ENCODE measurements at regions not wholly inside any gene's neighbourhood (a gene's known extent, or its start where the extent isn't known, plus 50 kb on each side); places are given as distances from the start of the nearest gene placed in this dataset.

GRCh38 chr3:174336784-174337183, 522.4 kb upstream of the NAALADL2 start:
- no peaks in the 10 kb centered on the region for H3K36me3 Mint-ChIP-seq
- H3K4me1 Mint-ChIP-seq: no peaks in the 10 kb centered on the region
- no peak overlapping the region for H3K27ac Mint-ChIP-seq
- H3K9me3 Mint-ChIP-seq: no peaks in the 10 kb centered on the region
- DNase-seq: no peak
- no peaks in the 10 kb centered on the region for H3K27me3 Mint-ChIP-seq
- H3K4me3 Mint-ChIP-seq: no peak overlapping the region
- CTCF ChIA-PET: no interaction called here

GRCh38 chr3:174337227-174337626, 521.9 kb upstream of the NAALADL2 start:
- H3K4me1 Mint-ChIP-seq: no peaks in the 10 kb centered on the region
- no peaks in the 10 kb centered on the region for H3K9me3 Mint-ChIP-seq
- CTCF ChIA-PET: no interaction called here
- H3K27ac Mint-ChIP-seq: no peak overlapping the region
- no peak for DNase-seq
- no peaks in the 10 kb centered on the region for H3K36me3 Mint-ChIP-seq
- H3K27me3 Mint-ChIP-seq: no peaks in the 10 kb centered on the region
- H3K4me3 Mint-ChIP-seq: no peak overlapping the region

- no peak for DNase-seq
- Mint-ChIP-seq H3K9me3 (no peaks in the 10 kb centered on the region), H3K27me3 (no peaks in the 10 kb centered on the region), H3K36me3 (no peaks in the 10 kb centered on the region), H3K27ac (no peak overlapping the region), H3K4me3 (no peak overlapping the region), H3K4me1 (no peaks in the 10 kb centered on the region)
- CTCF ChIA-PET: no interaction called here
Measured at GRCh38 chr3:174340624-174341587, 518.2 kb upstream of the NAALADL2 start.

GRCh38 chr3:174342171-174342570, 517.0 kb upstream of the NAALADL2 start:
- no peaks in the 10 kb centered on the region for H3K36me3 Mint-ChIP-seq
- CTCF ChIA-PET: no interaction called here
- H3K4me3 Mint-ChIP-seq: no peak overlapping the region
- H3K4me1 Mint-ChIP-seq: no peaks in the 10 kb centered on the region
- no peaks in the 10 kb centered on the region for H3K9me3 Mint-ChIP-seq
- no peak for DNase-seq
- H3K27ac Mint-ChIP-seq: no peak overlapping the region
- H3K27me3 Mint-ChIP-seq: no peaks in the 10 kb centered on the region

- H3K27ac Mint-ChIP-seq: no peak overlapping the region
- H3K4me3 Mint-ChIP-seq: no peak overlapping the region
- CTCF ChIA-PET: no interaction called here
- no peak for DNase-seq
- H3K36me3 Mint-ChIP-seq: no peaks in the 10 kb centered on the region
- H3K4me1 Mint-ChIP-seq: no peaks in the 10 kb centered on the region
- no peaks in the 10 kb centered on the region for H3K27me3 Mint-ChIP-seq
- H3K9me3 Mint-ChIP-seq: no peaks in the 10 kb centered on the region
Measured at GRCh38 chr3:174342941-174343501, 516.1 kb upstream of the NAALADL2 start.

GRCh38 chr3:174346141-174346540, 513.0 kb upstream of the NAALADL2 start:
- Mint-ChIP-seq H3K36me3 (no peaks in the 10 kb centered on the region), H3K27me3 (no peaks in the 10 kb centered on the region), H3K4me1 (no peaks in the 10 kb centered on the region), H3K9me3 (peaks cover 3% of the 10 kb centered on the region), H3K4me3 (no peak overlapping the region), H3K27ac (no peak overlapping the region)
- CTCF ChIA-PET: interaction anchor here (0.7 kb wide), 1 partner anchor 15 kb away, joined by 3 read pairs; no protein-coding TSS in a partner anchor
- DNase-seq: no peak

GRCh38 chr3:174346571-174346970, 512.6 kb upstream of the NAALADL2 start:
- no peak overlapping the region for H3K4me3 Mint-ChIP-seq
- H3K27me3 Mint-ChIP-seq: no peaks in the 10 kb centered on the region
- DNase-seq: no peak
- H3K4me1 Mint-ChIP-seq: no peaks in the 10 kb centered on the region
- H3K27ac Mint-ChIP-seq: no peak overlapping the region
- CTCF ChIA-PET: interaction anchor here (0.7 kb wide), 1 partner anchor 15 kb away, joined by 3 read pairs; no protein-coding TSS in a partner anchor
- H3K36me3 Mint-ChIP-seq: no peaks in the 10 kb centered on the region
- H3K9me3 Mint-ChIP-seq: peaks cover 3% of the 10 kb centered on the region

GRCh38 chr3:174347474-174348138, 511.5 kb upstream of the NAALADL2 start:
- Mint-ChIP-seq H3K9me3 (peaks cover 3% of the 10 kb centered on the region), H3K27me3 (no peaks in the 10 kb centered on the region), H3K27ac (no peak overlapping the region), H3K4me1 (no peaks in the 10 kb centered on the region), H3K36me3 (no peaks in the 10 kb centered on the region), H3K4me3 (no peak overlapping the region)
- DNase-seq: no peak
- CTCF ChIA-PET: no interaction called here

GRCh38 chr3:174352227-174352626, 506.9 kb upstream of the NAALADL2 start:
- H3K27ac Mint-ChIP-seq: no peak overlapping the region
- H3K4me3 Mint-ChIP-seq: no peak overlapping the region
- no peaks in the 10 kb centered on the region for H3K27me3 Mint-ChIP-seq
- no peak for DNase-seq
- peaks cover 3% of the 10 kb centered on the region for H3K9me3 Mint-ChIP-seq
- H3K4me1 Mint-ChIP-seq: no peaks in the 10 kb centered on the region
- CTCF ChIA-PET: no interaction called here
- no peaks in the 10 kb centered on the region for H3K36me3 Mint-ChIP-seq

- no peaks in the 10 kb centered on the region for H3K4me1 Mint-ChIP-seq
- no peaks in the 10 kb centered on the region for H3K9me3 Mint-ChIP-seq
- no peaks in the 10 kb centered on the region for H3K36me3 Mint-ChIP-seq
- H3K27ac Mint-ChIP-seq: no peak overlapping the region
- CTCF ChIA-PET: no interaction called here
- H3K4me3 Mint-ChIP-seq: no peak overlapping the region
- H3K27me3 Mint-ChIP-seq: no peaks in the 10 kb centered on the region
- no peak for DNase-seq
Measured at GRCh38 chr3:174355505-174355904, 503.6 kb upstream of the NAALADL2 start.

GRCh38 chr3:174356596-174356995, 502.5 kb upstream of the NAALADL2 start:
- CTCF ChIA-PET: no interaction called here
- Mint-ChIP-seq H3K27me3 (no peaks in the 10 kb centered on the region), H3K9me3 (no peaks in the 10 kb centered on the region), H3K4me1 (no peaks in the 10 kb centered on the region), H3K27ac (no peak overlapping the region), H3K36me3 (no peaks in the 10 kb centered on the region), H3K4me3 (no peak overlapping the region)
- no peak for DNase-seq

- H3K4me1 Mint-ChIP-seq: no peaks in the 10 kb centered on the region
- no peaks in the 10 kb centered on the region for H3K27me3 Mint-ChIP-seq
- no peak overlapping the region for H3K27ac Mint-ChIP-seq
- CTCF ChIA-PET: no interaction called here
- no peak for DNase-seq
- no peaks in the 10 kb centered on the region for H3K9me3 Mint-ChIP-seq
- H3K4me3 Mint-ChIP-seq: no peak overlapping the region
- H3K36me3 Mint-ChIP-seq: no peaks in the 10 kb centered on the region
Measured at GRCh38 chr3:174358252-174358651, 500.9 kb upstream of the NAALADL2 start.

GRCh38 chr3:174362556-174362955, 496.6 kb upstream of the NAALADL2 start:
- Mint-ChIP-seq H3K27me3 (no peaks in the 10 kb centered on the region), H3K36me3 (no peaks in the 10 kb centered on the region), H3K27ac (no peak overlapping the region), H3K9me3 (no peaks in the 10 kb centered on the region), H3K4me1 (no peaks in the 10 kb centered on the region), H3K4me3 (no peak overlapping the region)
- CTCF ChIA-PET: no interaction called here
- no peak for DNase-seq

- Mint-ChIP-seq H3K36me3 (no peaks in the 10 kb centered on the region), H3K27me3 (no peaks in the 10 kb centered on the region), H3K4me3 (no peak overlapping the region), H3K4me1 (no peaks in the 10 kb centered on the region), H3K9me3 (no peaks in the 10 kb centered on the region), H3K27ac (no peak overlapping the region)
- no peak for DNase-seq
- CTCF ChIA-PET: no interaction called here
Measured at GRCh38 chr3:174363256-174363655, 495.9 kb upstream of the NAALADL2 start.

- CTCF ChIA-PET: no interaction called here
- no peaks in the 10 kb centered on the region for H3K9me3 Mint-ChIP-seq
- H3K36me3 Mint-ChIP-seq: no peaks in the 10 kb centered on the region
- H3K4me1 Mint-ChIP-seq: no peaks in the 10 kb centered on the region
- H3K27ac Mint-ChIP-seq: no peak overlapping the region
- no peaks in the 10 kb centered on the region for H3K27me3 Mint-ChIP-seq
- no peak for DNase-seq
- no peak overlapping the region for H3K4me3 Mint-ChIP-seq
Measured at GRCh38 chr3:174365796-174366195, 493.3 kb upstream of the NAALADL2 start.
